ENCODE measurements at regions not wholly inside any gene's neighbourhood (a gene's known extent, or its start where the extent isn't known, plus 50 kb on each side); places are given as distances from the start of the nearest gene placed in this dataset.

- no peak for DNase-seq (ENCODE audit: extremely low spot score, unreplicated experiment)
- Mint-ChIP-seq H3K27me3 (peaks cover 10% of the 10 kb centered on the region), H3K36me3 (no peaks in the 10 kb centered on the region), H3K4me1 (ENCODE audit: unreplicated experiment) (peaks cover 9% of the 10 kb centered on the region), H3K9me3 (no peaks in the 10 kb centered on the region), H3K27ac (no peak overlapping the region), H3K4me3 (no peak overlapping the region)
- no peak for TF ChIP-seq CTCF (conservative IDR thresholded peaks at IDR 0.05)
Observed at GRCh38 chr2:2520401-2520811, 189.3 kb upstream of the MYT1L start.

- no peak for DNase-seq (ENCODE audit: extremely low spot score, unreplicated experiment)
- H3K27me3 Mint-ChIP-seq: peaks cover 10% of the 10 kb centered on the region
- peaks cover 9% of the 10 kb centered on the region for H3K4me1 Mint-ChIP-seq (ENCODE audit: unreplicated experiment)
- H3K9me3 Mint-ChIP-seq: no peaks in the 10 kb centered on the region
- H3K27ac Mint-ChIP-seq: no peak overlapping the region
- H3K4me3 Mint-ChIP-seq: no peak overlapping the region
- H3K36me3 Mint-ChIP-seq: no peaks in the 10 kb centered on the region
- no peak for TF ChIP-seq CTCF (conservative IDR thresholded peaks at IDR 0.05)
Observed at GRCh38 chr2:2519381-2519780, 188.3 kb upstream of the MYT1L start.

- Mint-ChIP-seq H3K4me3 (no peak overlapping the region), H3K27ac (no peak overlapping the region), H3K36me3 (no peaks in the 10 kb centered on the region), H3K27me3 (peaks cover 10% of the 10 kb centered on the region), H3K4me1 (ENCODE audit: unreplicated experiment) (no peaks in the 10 kb centered on the region), H3K9me3 (no peaks in the 10 kb centered on the region)
- TF ChIP-seq CTCF (conservative IDR thresholded peaks at IDR 0.05): no peak
- no peak for DNase-seq (ENCODE audit: extremely low spot score, unreplicated experiment)
Observed at GRCh38 chr2:2517399-2517798, 186.3 kb upstream of the MYT1L start.

- Mint-ChIP-seq H3K9me3 (no peaks in the 10 kb centered on the region), H3K4me1 (ENCODE audit: unreplicated experiment) (no peaks in the 10 kb centered on the region), H3K36me3 (no peaks in the 10 kb centered on the region), H3K27ac (no peak overlapping the region), H3K27me3 (peaks cover 16% of the 10 kb centered on the region), H3K4me3 (no peak overlapping the region)
- no peak for TF ChIP-seq CTCF (conservative IDR thresholded peaks at IDR 0.05)
- DNase-seq (ENCODE audit: extremely low spot score, unreplicated experiment): no peak
Observed at GRCh38 chr2:2516386-2516785, 185.3 kb upstream of the MYT1L start.

- Mint-ChIP-seq H3K27ac (no peak overlapping the region), H3K4me3 (no peak overlapping the region), H3K27me3 (peaks cover 20% of the 10 kb centered on the region), H3K9me3 (no peaks in the 10 kb centered on the region), H3K4me1 (ENCODE audit: unreplicated experiment) (no peaks in the 10 kb centered on the region), H3K36me3 (no peaks in the 10 kb centered on the region)
- no peak for TF ChIP-seq CTCF (conservative IDR thresholded peaks at IDR 0.05)
- DNase-seq (ENCODE audit: extremely low spot score, unreplicated experiment): no peak
Observed at GRCh38 chr2:2512931-2513330, 181.9 kb upstream of the MYT1L start.

GRCh38 chr2:2507417-2507997 is 176.4 kb upstream of the MYT1L start:
- no peaks in the 10 kb centered on the region for H3K36me3 Mint-ChIP-seq

More at GRCh38 chr2:2507417-2507997, 176.4 kb upstream of the MYT1L start:
- Mint-ChIP-seq H3K27ac (no peak overlapping the region), H3K4me1 (ENCODE audit: unreplicated experiment) (no peaks in the 10 kb centered on the region), H3K27me3 (peaks cover 16% of the 10 kb centered on the region), H3K4me3 (no peak overlapping the region), H3K9me3 (no peaks in the 10 kb centered on the region)
- DNase-seq (ENCODE audit: extremely low spot score, unreplicated experiment): no peak
- TF ChIP-seq CTCF (conservative IDR thresholded peaks at IDR 0.05): no peak
